ENCODE measurements at regions not wholly inside any gene's neighbourhood (a gene's known extent, or its start where the extent isn't known, plus 50 kb on each side); places are given as distances from the start of the nearest gene placed in this dataset.

DNA sequence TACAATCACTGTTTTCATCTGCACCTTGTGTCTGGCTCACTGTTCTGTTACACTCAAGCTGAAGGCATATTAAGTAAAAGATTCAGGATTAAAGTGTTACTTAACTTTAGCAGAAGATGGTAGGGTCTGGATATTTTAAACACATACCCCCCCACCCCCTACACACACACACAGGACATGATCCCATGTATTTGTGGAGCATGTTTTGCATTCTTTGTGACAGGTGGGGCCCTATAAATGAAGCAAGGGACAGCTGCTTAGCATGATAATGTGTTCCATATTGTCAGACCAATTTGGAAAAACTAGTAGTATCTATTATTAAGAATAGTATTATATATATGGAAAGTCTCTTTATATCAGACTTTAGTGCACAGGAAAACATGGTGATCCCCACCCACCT lies 335.2 kb upstream of the TNP1 start:
- TF ChIP-seq, protein P1, sequence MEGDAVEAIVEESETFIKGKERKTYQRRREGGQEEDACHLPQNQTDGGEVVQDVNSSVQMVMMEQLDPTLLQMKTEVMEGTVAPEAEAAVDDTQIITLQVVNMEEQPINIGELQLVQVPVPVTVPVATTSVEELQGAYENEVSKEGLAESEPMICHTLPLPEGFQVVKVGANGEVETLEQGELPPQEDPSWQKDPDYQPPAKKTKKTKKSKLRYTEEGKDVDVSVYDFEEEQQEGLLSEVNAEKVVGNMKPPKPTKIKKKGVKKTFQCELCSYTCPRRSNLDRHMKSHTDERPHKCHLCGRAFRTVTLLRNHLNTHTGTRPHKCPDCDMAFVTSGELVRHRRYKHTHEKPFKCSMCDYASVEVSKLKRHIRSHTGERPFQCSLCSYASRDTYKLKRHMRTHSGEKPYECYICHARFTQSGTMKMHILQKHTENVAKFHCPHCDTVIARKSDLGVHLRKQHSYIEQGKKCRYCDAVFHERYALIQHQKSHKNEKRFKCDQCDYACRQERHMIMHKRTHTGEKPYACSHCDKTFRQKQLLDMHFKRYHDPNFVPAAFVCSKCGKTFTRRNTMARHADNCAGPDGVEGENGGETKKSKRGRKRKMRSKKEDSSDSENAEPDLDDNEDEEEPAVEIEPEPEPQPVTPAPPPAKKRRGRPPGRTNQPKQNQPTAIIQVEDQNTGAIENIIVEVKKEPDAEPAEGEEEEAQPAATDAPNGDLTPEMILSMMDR (IDR thresholded peaks at IDR 0.05; ENCODE audit: borderline replicate concordance, extremely low read depth, low read length, poor library complexity, severe bottlenecking) = no peak
- no peak for TF ChIP-seq EZH2 (IDR thresholded peaks at IDR 0.05; ENCODE audit: borderline replicate concordance, low read depth, low read length, severe bottlenecking)
